ENCODE measurements at regions not wholly inside any gene's neighbourhood (a gene's known extent, or its start where the extent isn't known, plus 50 kb on each side); places are given as distances from the start of the nearest gene placed in this dataset.

DNA sequence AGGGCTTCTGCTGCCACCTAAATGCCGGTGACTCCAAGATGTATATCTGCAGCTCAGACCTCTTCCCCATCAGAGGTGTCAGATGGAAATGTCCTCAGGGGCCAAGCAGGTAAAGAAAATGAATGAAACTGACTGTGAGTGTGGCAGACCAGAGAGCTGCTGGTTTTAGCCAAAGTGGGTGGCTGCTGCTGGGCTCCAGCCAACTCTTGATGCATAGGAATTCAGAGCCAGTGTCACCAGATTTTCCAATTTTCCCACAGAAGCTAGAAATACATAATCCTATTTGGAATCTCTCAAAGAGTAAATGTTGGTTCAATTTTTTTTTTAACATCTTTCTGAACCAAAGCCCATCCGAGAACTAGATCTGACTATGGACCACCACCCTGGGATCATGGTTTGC lies 161.2 kb upstream of the SPRY4 start:
- TF ChIP-seq, protein P1, sequence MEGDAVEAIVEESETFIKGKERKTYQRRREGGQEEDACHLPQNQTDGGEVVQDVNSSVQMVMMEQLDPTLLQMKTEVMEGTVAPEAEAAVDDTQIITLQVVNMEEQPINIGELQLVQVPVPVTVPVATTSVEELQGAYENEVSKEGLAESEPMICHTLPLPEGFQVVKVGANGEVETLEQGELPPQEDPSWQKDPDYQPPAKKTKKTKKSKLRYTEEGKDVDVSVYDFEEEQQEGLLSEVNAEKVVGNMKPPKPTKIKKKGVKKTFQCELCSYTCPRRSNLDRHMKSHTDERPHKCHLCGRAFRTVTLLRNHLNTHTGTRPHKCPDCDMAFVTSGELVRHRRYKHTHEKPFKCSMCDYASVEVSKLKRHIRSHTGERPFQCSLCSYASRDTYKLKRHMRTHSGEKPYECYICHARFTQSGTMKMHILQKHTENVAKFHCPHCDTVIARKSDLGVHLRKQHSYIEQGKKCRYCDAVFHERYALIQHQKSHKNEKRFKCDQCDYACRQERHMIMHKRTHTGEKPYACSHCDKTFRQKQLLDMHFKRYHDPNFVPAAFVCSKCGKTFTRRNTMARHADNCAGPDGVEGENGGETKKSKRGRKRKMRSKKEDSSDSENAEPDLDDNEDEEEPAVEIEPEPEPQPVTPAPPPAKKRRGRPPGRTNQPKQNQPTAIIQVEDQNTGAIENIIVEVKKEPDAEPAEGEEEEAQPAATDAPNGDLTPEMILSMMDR (IDR thresholded peaks at IDR 0.05) = no peak
- TF ChIP-seq POLR2AphosphoS5 (IDR thresholded peaks at IDR 0.05) = no peak
